Endothelial cell of hepatic sinusoid (primary cell): ENCODE measurements at regions not wholly inside any gene's neighbourhood (a gene's known extent, or its start where the extent isn't known, plus 50 kb on each side); places are given as distances from the start of the nearest gene placed in this dataset.

Experiments used
- in situ Hi-C: cut with HindIII; loops from 2 replicates; pipeline ENCODE4 v1.10.0; 2017; ENCODE audit warnings: low sequenced_read_pairs

- in situ Hi-C loops, result no loop called here
Measured at GRCh38 chr15:35654332-35654731, 108.4 kb upstream of the DPH6 start.

- in situ Hi-C loops, result no loop called here
Measured at GRCh38 chr15:35657679-35658311, 111.8 kb upstream of the DPH6 start.

DNA sequence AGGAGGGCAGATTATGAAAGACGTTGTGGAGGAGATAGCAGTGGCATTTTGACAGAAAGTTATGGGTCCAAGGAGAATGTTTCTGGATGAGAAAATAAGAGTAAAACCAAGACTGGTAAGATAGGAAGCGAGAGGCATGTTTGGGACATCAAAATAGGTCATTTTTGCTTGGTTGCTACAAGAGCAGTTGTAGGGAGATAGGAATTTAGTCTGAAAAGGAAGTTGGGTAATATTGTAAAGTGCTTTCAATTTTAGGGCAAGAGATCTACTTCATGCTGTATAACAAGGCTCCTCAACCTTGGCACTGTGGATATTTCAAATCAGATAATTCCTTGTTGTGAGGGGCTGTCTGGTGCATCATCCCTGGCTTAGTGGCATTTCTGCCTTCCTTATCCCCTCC lies 118.0 kb upstream of the DPH6 start:
- in situ Hi-C loops, result no loop called here

DNA sequence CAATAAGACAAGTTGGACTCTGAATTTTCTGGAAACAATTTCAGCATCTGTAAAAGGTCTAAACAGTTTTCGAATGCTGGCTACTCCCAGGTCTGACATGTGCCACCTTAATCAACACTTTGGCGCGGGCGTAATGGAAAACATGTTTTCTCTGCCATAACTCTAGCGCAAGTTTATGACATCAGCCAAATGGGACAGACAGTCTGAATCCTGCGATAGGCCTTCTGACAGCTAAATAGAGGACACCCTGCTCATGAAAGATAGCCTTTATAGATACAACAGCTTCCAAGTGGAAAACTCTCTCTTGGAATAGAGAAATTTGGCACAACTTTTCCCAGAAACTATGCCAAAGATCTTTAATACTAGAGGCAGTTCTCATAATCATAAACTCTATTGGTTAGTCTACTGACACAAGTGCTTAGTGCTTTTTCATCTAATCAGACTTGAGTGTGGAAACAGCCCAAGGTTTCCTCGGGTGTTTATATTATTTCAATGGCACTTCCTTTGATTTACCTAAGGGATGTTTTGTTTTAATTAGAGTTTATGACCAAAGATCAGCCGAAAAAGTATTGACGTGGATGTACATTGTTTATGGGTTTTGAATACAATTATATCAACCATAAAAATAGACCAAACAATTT lies 120.1 kb upstream of the DPH6 start:
- in situ Hi-C loops, result no loop called here

GRCh38 chr15:35667908-35668307 lies 121.9 kb upstream of the DPH6 start:
- in situ Hi-C loops, result no loop called here

DNA sequence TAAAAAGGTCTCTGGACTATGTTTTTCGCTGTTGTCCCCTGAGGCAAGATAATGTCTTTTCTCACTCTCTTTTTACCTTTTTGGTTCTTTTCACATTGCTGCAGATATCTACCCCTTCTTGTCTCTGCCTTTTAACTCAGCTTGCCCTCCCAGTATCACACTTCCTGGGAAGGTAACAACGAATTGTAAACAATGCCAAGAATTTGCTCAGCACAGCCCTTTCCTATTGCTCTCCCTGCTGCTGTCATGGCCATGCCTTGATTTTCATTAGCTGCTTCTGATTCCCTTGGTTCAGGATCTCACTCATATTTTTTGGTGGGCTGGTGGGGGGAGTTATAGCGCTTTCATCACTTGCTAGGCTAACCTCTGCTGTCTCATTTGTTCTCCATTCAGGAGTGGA lies 123.1 kb upstream of the DPH6 start:
- in situ Hi-C loops, result no loop called here

GRCh38 chr15:35669432-35670045 lies 123.6 kb upstream of the DPH6 start:
- in situ Hi-C loops, result no loop called here

DNA sequence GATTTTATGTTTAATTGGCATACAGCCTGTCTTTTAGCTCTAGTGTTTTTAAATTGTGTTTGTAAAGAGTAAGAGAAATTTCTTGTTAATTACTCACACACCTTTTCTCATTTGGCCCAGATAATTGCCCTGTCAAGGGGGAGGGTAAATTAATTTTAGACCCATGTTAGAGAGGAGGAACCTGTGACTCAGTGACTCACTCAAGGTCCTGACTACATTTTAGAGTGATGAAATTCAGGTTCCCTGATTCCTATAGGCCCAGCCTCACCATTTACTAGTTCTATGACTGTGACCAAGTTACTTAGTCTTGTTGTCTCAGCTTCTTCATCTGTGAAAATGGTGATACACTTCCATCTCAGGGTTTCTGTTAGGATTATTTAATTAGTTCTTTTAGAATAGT lies 125.2 kb upstream of the DPH6 start:
- in situ Hi-C loops, result no loop called here

GRCh38 chr15:35671981-35672380 lies 126.0 kb upstream of the DPH6 start:
- in situ Hi-C loops, result no loop called here

DNA sequence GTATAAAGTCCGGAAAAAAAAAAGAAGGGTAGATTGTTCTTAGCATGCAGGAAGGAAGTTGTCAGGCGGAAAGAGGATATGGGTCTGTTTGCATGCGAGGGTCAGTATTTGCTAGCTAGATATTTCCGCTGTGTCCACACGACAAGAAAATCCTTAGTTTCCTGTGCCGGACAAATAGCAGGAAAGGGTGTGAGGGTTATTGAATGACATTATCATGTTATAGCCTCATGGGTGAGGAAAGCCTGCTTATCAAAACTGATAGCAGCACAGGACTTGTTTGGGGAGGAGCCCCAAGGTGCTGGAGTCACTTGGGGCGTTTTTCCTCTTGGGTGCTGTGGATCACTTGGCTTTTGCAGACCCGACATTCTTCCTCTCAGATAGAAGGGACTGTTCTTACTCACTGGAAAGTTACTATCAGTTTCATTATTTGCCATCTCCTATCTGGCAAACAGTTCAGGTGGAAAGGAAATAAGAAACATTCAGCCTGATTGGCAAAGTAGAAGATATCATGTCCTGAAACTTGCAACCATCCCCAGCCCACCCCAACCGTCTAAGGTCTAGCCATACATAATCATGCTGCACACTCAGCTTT lies 127.2 kb upstream of the DPH6 start:
- in situ Hi-C loops, result no loop called here

- in situ Hi-C loops, result loop anchor here (5.0 kb wide), 1 partner anchor 37 kb away; no protein-coding TSS in a partner anchor
Measured at GRCh38 chr15:35674873-35675781, 129.2 kb upstream of the DPH6 start.

- in situ Hi-C loops, result loop anchor here (5.0 kb wide), 1 partner anchor 34 kb away; no protein-coding TSS in a partner anchor
Measured at GRCh38 chr15:35678774-35679173, 132.8 kb upstream of the DPH6 start.

DNA sequence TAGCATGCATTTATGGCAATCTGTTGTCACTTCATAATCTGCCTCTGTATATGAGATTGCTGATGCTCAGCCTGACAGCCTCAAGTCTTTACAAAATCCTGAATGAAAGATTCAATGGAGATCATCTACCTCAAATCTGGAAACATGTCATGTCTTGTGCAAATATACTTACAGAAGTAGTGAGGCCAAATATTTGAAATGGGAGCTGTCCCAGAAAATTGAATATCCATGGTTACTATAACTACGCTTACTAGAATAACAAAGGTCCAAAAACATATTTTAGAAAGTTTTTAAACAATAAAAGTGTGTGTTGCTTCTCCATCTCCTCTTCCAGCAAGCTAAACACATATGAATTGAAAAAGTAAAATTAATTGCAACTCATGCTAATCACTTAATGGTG lies 133.2 kb upstream of the DPH6 start:
- in situ Hi-C loops, result loop anchor here (5.0 kb wide), 1 partner anchor 33 kb away; no protein-coding TSS in a partner anchor

GRCh38 chr15:35680951-35681350 lies 135.0 kb upstream of the DPH6 start:
- in situ Hi-C loops, result no loop called here

DNA sequence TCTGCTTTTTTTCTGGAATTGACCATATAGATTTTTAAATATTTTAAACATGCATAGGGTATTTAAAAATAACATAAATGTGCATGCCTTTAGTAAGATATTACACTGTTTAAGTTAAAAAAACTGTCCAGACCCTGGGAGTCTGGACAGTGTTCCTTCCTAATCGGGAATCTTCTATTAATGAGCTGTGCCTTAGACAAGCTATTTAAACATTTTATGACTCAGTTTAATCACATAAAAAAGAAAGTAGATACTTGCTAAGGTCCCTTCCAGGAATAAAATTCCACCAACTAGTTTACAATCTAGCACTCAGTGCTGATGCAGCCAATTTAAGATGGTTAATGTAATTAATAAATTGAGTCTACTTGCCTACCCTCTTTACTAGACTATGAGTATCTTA lies 140.4 kb upstream of the DPH6 start:
- in situ Hi-C loops, result no loop called here

DNA sequence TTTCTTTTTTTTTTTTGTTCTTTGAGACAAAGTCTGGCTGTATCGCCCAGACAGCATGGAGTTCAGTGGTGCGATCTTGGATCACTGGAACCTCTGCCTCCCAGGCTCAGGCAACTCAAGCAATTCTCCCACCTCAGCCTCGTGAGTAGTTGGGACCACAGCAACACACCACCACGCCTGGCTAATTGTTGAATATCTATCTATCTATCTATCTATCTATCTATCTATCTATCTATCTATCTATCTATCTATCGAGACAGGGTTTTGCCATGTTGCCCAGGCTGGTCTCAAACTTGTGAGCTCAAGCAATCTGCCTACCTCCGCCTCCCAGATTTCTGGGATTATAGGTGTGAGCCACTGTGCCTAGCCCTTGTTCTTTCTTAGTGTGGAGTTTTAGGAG lies 143.3 kb upstream of the DPH6 start:
- in situ Hi-C loops, result no loop called here

- in situ Hi-C loops, result no loop called here
Measured at GRCh38 chr15:35690089-35690488, 144.1 kb upstream of the DPH6 start.

DNA sequence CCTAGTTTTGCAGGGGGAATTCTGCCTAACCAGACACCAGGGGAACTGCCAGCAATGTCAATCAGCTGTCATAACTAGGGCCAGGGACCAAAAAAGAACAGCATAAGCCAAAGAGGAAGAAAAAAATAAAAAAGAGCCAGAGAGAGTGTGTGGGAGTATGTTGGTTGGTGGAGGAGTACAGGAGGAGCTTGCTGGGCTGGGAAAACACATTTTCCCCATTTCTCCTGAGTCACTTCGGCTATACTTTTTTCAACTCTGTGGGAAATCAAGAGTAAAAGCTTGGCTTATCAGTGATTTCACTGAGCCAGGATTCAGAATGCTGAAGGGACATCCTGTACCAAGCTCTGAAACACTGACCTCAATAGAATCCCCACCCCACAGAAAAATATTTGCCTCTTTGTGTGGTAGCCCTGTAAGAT lies 144.7 kb upstream of the DPH6 start:
- in situ Hi-C loops, result no loop called here

DNA sequence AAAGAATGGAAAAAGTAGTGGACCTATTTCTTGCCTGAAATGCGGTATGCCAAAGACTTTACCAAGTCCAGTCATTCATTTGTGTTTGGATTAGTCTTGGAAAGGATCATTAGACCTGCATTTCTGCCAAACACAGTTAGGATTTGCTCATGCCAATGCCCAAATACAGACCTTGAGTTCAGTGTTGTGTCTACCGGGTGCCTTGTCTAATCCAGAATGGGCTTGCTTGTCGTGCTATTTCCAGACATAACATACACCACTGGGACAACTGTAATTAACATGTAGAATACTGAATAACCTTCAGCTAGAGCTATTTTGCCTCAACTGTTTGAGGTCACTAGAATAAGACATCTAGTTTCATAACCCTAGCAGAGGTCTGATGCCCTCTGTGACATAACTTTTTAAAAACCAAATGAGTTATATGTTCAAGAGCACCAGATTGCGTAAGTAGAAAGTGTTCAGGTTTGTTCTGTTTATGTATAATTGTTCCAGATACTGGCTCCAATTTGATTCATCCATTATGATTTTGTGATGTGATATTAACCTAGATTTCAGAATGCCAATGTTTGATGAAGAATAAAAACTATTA lies 145.3 kb upstream of the DPH6 start:
- in situ Hi-C loops, result no loop called here
